NCI-H2107 treated with DMSO at 0.1 percent for 48 hours (cell line): ENCODE measurements at regions not wholly inside any gene's neighbourhood (a gene's known extent, or its start where the extent isn't known, plus 50 kb on each side); places are given as distances from the start of the nearest gene placed in this dataset.
"Not testable (repeated sequence)": the region's sequence is repeated elsewhere in the genome, so short reads cannot be mapped to it uniquely, and the experiment has no call there.

Source experiments
- DNase-seq: peaks from one replicate; lab custom pipeline; 2025; ENCODE audit not compliant: unreplicated experiment; lab: John Stamatoyannopoulos, UW

DNA sequence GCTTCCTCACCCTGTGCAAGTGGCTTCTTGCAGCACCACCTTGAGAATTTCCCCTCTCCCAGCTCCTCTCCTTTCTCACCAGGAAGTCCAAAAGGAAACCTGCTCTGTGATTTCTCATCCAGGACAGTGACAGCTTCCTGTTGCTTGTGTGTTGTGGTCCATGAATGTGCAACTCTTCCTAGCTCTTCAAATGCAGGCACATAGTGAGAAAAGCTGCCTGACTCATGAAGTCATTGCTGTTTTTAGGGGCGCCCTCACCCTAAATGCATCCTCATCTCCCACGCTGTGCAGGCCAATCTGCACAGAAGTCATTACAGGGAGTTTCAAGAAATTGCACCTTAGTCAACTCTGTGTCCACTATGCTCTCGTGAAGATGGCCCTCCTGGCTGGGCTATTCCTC lies 112.9 kb upstream of the IGLL5 start:
- DNase-seq: not testable (repeated sequence)

- DNase-seq: no peak
Measured at GRCh38 chr22:22776121-22776520, 111.5 kb upstream of the IGLL5 start.

- no peak for DNase-seq
Measured at GRCh38 chr22:22779213-22779612, 108.4 kb upstream of the IGLL5 start.

DNA sequence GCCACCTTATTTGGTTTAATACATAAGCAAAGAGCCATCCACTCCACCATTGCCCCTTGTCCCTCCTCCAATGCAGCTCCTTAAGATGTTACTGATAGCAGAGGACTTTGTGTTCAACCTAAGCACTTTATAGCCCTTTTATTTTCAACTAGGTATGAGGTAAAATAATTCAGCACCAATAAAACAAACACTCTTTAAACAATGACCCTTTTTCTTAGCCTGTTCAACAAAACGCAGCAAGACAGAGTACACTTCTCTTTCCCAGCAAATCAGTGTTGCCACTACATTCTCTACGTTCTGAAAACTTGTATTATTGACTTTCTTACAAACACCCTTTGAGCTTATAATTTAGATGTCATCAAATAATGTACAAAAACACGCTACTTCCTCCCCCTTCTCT lies 104.0 kb upstream of the IGLL5 start:
- DNase-seq: no peak

- no peak for DNase-seq
Measured at GRCh38 chr22:22784249-22785039, 103.2 kb upstream of the IGLL5 start.

DNA sequence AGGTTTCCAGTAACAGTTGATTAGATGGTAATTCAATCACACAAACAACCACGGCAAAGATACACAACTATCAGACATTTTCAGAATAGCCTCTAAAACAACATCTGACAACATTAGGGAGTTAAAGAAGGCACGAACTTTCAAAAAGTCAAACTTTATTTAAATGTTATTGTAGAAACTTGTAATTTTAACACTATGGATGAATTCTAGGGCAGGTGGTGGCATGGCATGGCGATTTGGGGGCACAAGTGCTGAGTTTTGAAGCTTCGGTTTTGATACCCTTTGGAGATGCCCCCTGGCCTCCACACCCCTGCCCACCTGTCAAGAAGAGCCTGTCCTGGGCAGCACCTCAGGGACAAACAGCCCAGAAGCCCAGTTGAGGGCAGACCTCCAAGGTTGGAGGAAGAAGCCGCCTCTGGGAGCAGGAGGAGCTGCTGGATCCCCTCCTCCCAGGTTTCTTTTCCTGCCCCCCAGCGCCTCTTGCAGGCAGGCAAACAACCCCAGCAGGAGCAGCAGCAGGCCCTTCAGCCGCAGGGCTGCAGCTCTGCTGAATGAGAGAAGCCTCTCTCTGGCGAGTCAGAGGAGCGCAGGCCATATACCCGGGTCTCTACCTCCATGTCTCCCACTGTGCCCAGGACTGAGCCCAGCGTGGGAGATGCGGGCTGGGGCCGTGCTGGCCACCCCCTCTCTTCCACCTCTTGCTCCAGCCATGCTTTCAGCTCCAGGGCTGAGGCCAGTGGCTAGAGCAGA lies 102.1 kb upstream of the IGLL5 start:
- no peak for DNase-seq

DNA sequence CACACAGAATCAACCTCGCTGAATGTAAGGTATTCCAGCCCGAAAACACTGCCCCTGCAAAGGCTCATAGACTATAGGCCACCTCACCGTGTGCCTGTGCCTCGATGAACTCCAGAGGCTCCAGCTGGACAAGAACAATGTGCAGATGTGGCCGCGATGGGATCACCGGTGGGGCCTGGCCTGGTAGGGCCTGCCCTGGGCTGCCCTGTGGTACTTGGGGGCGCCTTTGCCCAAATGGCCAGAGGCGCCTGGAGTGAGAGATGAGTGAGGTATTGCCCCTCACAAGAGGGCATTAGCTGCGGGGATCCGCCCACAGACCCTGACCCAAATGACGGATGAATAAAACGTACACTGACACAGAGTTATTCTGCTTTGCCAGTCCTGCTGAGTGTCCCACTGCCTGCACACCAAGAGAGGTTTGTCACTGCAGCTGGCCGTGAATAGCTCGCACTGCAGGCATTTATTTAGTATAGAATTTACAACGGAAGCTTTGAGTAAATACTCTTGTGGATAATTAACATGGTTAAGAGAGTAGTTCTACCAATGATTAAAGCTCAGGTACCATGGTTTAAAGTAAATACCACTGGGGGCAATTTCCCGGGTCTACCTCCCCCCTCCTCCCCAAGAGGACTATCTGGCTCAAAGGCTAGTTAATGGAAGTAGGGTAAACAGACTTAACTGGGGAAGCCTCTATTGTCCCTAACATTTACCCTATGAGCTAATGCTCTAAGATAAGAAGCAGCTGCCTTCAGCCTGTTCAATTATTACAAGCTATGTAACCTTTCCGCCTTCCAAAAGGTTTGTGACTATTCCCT lies 101.1 kb upstream of the IGLL5 start:
- no peak for DNase-seq

DNA sequence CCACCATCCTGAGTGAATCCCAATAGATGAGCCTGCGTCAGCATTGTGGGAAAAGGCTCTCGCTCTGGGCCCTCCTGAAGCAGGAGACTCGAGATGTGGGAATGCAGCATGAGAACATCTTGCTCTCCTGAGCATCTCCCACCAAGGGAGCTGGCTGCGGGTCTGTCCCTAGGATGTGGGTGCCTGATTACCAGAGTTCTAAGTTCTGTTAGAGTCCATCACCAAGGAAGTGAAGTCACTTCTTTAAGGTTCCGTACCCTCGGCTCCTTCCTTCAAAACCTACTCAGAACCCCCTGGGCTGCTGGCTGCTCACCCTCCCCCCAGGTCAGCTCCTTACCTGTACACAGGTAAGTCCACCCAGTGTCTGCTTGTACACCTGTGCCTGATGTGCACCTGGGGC lies 100.5 kb upstream of the IGLL5 start:
- no peak for DNase-seq

- no peak for DNase-seq
Measured at GRCh38 chr22:22787786-22788459, 99.7 kb upstream of the IGLL5 start.

- DNase-seq: no peak
Measured at GRCh38 chr22:22788460-22789037, 99.1 kb upstream of the IGLL5 start.

GRCh38 chr22:22789233-22789921 lies 98.2 kb upstream of the IGLL5 start:
- no peak for DNase-seq

DNA sequence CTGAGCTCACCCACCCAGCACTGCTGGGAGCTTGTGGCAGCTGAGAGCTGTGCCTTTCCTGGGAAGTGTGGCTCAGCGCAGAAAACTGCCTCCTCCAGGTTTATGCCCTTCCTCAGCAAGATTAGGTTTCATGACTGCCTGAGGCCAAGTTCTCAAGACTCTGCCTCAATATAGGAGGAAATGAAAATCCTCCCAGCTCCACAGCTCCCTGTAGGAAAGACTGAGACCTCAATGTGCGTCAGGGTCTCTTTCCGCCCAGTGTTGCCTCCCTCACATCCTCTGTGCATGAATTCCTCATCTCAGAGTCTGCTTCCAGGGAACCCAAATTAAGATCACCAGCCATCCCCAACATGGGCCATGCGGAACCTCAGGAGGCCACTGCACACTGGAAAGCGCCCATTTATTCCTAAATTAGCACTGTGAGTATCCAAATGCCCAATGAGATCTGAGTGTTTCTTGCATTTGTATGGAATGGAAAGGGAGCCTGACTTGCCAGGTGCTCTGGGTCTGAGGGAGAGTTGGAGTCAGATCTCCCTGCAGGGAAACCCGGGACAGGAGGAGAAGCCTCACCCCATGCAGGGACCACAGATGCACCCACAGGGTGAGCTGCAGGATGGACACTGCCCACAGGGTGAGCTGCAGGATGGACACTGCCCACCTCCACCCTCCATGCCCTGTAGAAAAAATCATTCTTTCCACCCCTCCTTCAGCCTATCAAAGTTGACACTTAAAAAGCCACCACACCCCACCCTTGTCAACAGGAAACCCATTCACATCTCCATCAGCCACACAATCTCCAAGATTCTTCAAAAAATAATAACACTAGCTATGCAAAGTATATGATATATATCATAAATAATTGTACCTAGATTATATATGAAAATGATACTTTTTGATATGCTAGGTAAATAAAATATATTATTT lies 97.4 kb upstream of the IGLL5 start:
- DNase-seq: no peak

DNA sequence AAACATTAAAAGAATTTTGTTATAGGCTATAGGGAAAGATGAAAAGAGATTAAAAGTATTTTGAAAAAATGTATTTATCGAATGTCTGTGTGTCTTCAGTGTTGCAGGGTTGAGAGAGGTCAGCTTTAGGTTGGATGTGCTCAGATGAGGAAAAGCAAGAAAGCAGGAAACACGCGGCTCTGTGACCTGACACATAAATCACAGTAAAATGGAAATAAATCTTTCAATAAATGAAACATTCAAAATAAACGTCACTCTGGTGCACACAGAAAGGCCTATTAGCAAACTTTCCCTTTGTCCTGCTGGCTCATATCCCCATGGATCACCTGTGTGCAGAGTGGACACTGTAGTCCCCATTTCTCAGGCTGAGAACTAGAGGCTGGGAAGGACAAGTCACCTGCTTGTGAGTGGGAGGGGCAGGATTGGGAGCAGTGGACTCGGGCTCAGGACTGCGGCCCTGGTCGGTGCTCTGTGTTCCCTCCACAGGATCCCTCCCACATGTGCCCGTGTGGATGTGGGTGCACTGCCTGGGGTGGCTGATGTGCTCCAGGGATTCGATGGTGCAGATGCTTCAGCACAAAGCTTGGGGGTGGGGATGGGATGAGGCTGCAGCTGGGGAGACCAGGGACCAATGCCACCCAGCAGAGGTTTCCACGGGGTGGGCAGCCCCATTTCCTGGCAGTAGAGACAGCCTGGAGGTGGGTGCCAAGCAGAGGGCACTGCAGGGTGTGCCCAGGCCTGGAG lies 96.0 kb upstream of the IGLL5 start:
- DNase-seq: no peak

DNA sequence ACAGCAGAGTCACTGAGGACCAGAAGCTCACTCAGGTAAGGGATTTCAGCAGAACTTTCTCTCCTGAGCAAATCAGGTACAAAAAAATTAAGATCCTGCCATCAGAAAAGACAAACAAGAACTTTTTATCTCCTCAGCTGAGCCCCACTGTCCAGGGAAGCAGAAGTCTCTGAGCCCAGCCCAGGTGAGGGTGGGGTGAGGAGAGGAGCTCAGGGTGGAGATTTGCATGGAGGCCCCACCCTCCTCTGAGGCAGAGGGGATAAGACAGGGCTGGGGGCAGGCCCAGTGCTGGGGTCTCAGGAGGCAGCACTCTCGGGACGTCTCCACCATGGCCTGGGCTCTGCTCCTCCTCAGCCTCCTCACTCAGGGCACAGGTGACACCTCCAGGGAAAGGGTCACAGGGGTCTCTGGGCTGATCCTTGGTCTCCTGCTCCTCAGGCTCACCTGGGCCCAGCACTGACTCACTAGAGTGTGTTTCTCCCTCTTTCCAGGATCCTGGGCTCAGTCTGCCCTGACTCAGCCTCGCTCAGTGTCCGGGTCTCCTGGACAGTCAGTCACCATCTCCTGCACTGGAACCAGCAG lies 95.3 kb upstream of the IGLL5 start:
- not testable (repeated sequence) for DNase-seq

- DNase-seq: not testable (repeated sequence)
Measured at GRCh38 chr22:22795639-22796038, 92.0 kb upstream of the IGLL5 start.

GRCh38 chr22:22796724-22797123 lies 90.9 kb upstream of the IGLL5 start:
- no peak for DNase-seq

GRCh38 chr22:22798232-22798616 lies 89.4 kb upstream of the IGLL5 start:
- no peak for DNase-seq

- no peak for DNase-seq
Measured at GRCh38 chr22:22798716-22799115, 88.9 kb upstream of the IGLL5 start.
